MCF 10A (cell line): ENCODE measurements at regions not wholly inside any gene's neighbourhood (a gene's known extent, or its start where the extent isn't known, plus 50 kb on each side); places are given as distances from the start of the nearest gene placed in this dataset.
"Not testable (repeated sequence)": the region's sequence is repeated elsewhere in the genome, so short reads cannot be mapped to it uniquely, and the experiment has no call there.

Source experiments
- BruUV-seq: library from RNA; stranded (reverse); fragments of 400-500 nt; replicated peaks from 2 replicates; lab custom pipeline; 2021; lab: Mats Ljungman, UMichigan
- CTCF ChIA-PET: fragments of 300-600 bp; sonication (Branson Sonifier 250); formaldehyde crosslinking; extraction: SDS; loops from one replicate; lab custom pipeline; 2021; ENCODE audit warnings: antibody characterized with exemption, inconsistent platforms; lab: Yijun Ruan, JAX
- POLR2A ChIA-PET: fragments of 300-600, 350-650 bp; sonication (Branson Sonifier 250); formaldehyde crosslinking; extraction: SDS; loops from one replicate; lab custom pipeline; 2020; ENCODE audit warnings: antibody characterized with exemption, inconsistent platforms; lab: Yijun Ruan, JAX
- DNase-seq: peaks from one replicate; pipeline ENCODE4 v3.0.0-alpha.2; 2018; ENCODE audit not compliant: unreplicated experiment
- H3K27ac Mint-ChIP-seq: one replicate; pipeline ENCODE4 v1.8.0; 2022; ENCODE audit warnings: mild to moderate bottlenecking, low read depth, mixed read lengths; ENCODE audit not compliant: unreplicated experiment
- H3K27me3 Mint-ChIP-seq: one replicate; pipeline ENCODE4 v1.8.0; 2022; ENCODE audit warnings: mixed read lengths; ENCODE audit not compliant: insufficient read depth, unreplicated experiment
- H3K36me3 Mint-ChIP-seq: one replicate; pipeline ENCODE4 v1.8.0; 2022; ENCODE audit warnings: mild to moderate bottlenecking, moderate library complexity, mixed read lengths; ENCODE audit not compliant: insufficient read depth, unreplicated experiment
- H3K4me1 Mint-ChIP-seq: one replicate; pipeline ENCODE4 v1.8.0; 2022; ENCODE audit warnings: mixed read lengths; ENCODE audit not compliant: insufficient read depth, unreplicated experiment
- H3K4me3 Mint-ChIP-seq: one replicate; pipeline ENCODE4 v1.8.0; 2022; ENCODE audit warnings: mild to moderate bottlenecking, moderate library complexity, mixed read lengths; ENCODE audit not compliant: unreplicated experiment
- H3K9me3 Mint-ChIP-seq: one replicate; pipeline ENCODE4 v1.8.0; 2022; ENCODE audit warnings: mixed read lengths; ENCODE audit not compliant: unreplicated experiment
- CTCF ChIP-seq: fragments of 200-600 bp; IDR thresholded peaks from one replicate; pipeline ENCODE4 v1.8.0; 2022; ENCODE audit warnings: antibody characterized with exemption, mild to moderate bottlenecking; ENCODE audit not compliant: unreplicated experiment
- intact Hi-C: fragments of 100-400 bp; cut with micrococcal nuclease; formaldehyde crosslinking; loops from 2 replicates; pipeline ENCODE4 v1.14.1; 2022

- BruUV-seq = no TSS peak
- DNase-seq = no peak
- no peak overlapping the region for H3K27ac Mint-ChIP-seq
- H3K4me3 Mint-ChIP-seq = no peak overlapping the region
- no peaks in the 10 kb centered on the region for H3K36me3 Mint-ChIP-seq
- CTCF ChIA-PET = no interaction called here
- intact Hi-C loops = no loop called here
- H3K27me3 Mint-ChIP-seq = no peaks in the 10 kb centered on the region
- no peaks in the 10 kb centered on the region for H3K4me1 Mint-ChIP-seq
- POLR2A ChIA-PET = no interaction called here
- TF ChIP-seq CTCF = no peak
- no peaks in the 10 kb centered on the region for H3K9me3 Mint-ChIP-seq
Measured at GRCh38 chr13:65582160-65582559, 1648.0 kb downstream of the PCDH9 start.

GRCh38 chr13:65564561-65564960 lies 1665.6 kb downstream of the PCDH9 start:
- DNase-seq, POLR2A ChIA-PET, BruUV-seq, H3K4me3 Mint-ChIP-seq, H3K27ac Mint-ChIP-seq, intact Hi-C loops, H3K36me3 Mint-ChIP-seq, CTCF ChIA-PET, H3K9me3 Mint-ChIP-seq, H3K4me1 Mint-ChIP-seq, H3K27me3 Mint-ChIP-seq: not testable (repeated sequence)

- Mint-ChIP-seq H3K4me3 (no peak overlapping the region), H3K9me3 (no peaks in the 10 kb centered on the region), H3K4me1 (no peaks in the 10 kb centered on the region), H3K36me3 (no peaks in the 10 kb centered on the region), H3K27ac (no peak overlapping the region), H3K27me3 (no peaks in the 10 kb centered on the region)
- POLR2A ChIA-PET = no interaction called here
- intact Hi-C loops = no loop called here
- DNase-seq = no peak
- no TSS peak for BruUV-seq
- no peak for TF ChIP-seq CTCF
- CTCF ChIA-PET = no interaction called here
Measured at GRCh38 chr13:65562305-65562704, 1667.8 kb downstream of the PCDH9 start.

- intact Hi-C loops = no loop called here
Measured at GRCh38 chr13:65560936-65561335, 1669.2 kb downstream of the PCDH9 start.

More at GRCh38 chr13:65560936-65561335, 1669.2 kb downstream of the PCDH9 start:
- no TSS peak for BruUV-seq
- TF ChIP-seq CTCF = no peak
- no peak for DNase-seq
- no peak overlapping the region for H3K4me3 Mint-ChIP-seq
- ChIA-PET CTCF (no interaction called here), POLR2A (no interaction called here)
- H3K36me3 Mint-ChIP-seq = no peaks in the 10 kb centered on the region
- H3K27ac Mint-ChIP-seq = no peak overlapping the region
- no peaks in the 10 kb centered on the region for H3K4me1 Mint-ChIP-seq
- H3K9me3 Mint-ChIP-seq = no peaks in the 10 kb centered on the region
- no peaks in the 10 kb centered on the region for H3K27me3 Mint-ChIP-seq
